ENCODE measurements at regions not wholly inside any gene's neighbourhood (a gene's known extent, or its start where the extent isn't known, plus 50 kb on each side); places are given as distances from the start of the nearest gene placed in this dataset.

GRCh38 chr15:72991026-72991425 is 61.2 kb upstream of the NEO1 start:
- TF ChIP-seq POLR2A (IDR thresholded peaks at IDR 0.05): no peak
- TF ChIP-seq CTCF (IDR thresholded peaks at IDR 0.05): no peak
- peaks cover 0 to 11% (median 0%) of the 10 kb centered on the region in 9 donors for H3K27me3 ChIP-seq
- intact Hi-C loops (cut with DNase I): no loop called here
- no peaks in the 10 kb centered on the region for H3K9me3 ChIP-seq
- no peak overlapping the region for H3K27ac ChIP-seq
- H3K4me1 ChIP-seq: peaks cover 0 to 16% (median 0%) of the 10 kb centered on the region in 12 donors
- ATAC-seq (no peak), DNase-seq (no peak)
- 88 to 90% (median 88%) methylated on average over 3 of the region's 3 CpGs for WGBS, 4 donors
- no peaks in the 10 kb centered on the region for H3K36me3 ChIP-seq
- no peak overlapping the region for H3K4me3 ChIP-seq

GRCh38 chr15:72983801-72984545 is 68.3 kb upstream of the NEO1 start:
- TF ChIP-seq CTCF (IDR thresholded peaks at IDR 0.05): no peak
- no peak for TF ChIP-seq POLR2A (IDR thresholded peaks at IDR 0.05)
- peaks cover 0 to 16% (median 0%) of the 10 kb centered on the region in 9 donors for H3K27me3 ChIP-seq
- H3K9me3 ChIP-seq: peaks cover 0 to 5% (median 0%) of the 10 kb centered on the region in 12 donors
- ATAC-seq: no peak
- no peak for DNase-seq
- H3K4me1 ChIP-seq: no peaks in the 10 kb centered on the region
- no peaks in the 10 kb centered on the region for H3K36me3 ChIP-seq
- no peak overlapping the region for H3K4me3 ChIP-seq
- intact Hi-C loops (cut with DNase I): no loop called here
- 78 to 85% (median 82%) methylated on average over 3 of the region's 3 CpGs for WGBS, 4 donors
- H3K27ac ChIP-seq: no peak overlapping the region

GRCh38 chr15:72982714-72983113 is 69.5 kb upstream of the NEO1 start:
- intact Hi-C loops (cut with DNase I): no loop called here
- Histone ChIP-seq H3K9me3 (peaks cover 0 to 5% (median 0%) of the 10 kb centered on the region in 12 donors), H3K4me3 (no peak overlapping the region), H3K4me1 (no peaks in the 10 kb centered on the region), H3K36me3 (no peaks in the 10 kb centered on the region), H3K27ac (no peak overlapping the region), H3K27me3 (peaks cover 0 to 18% (median 3%) of the 10 kb centered on the region in 9 donors)
- ATAC-seq (no peak), DNase-seq (no peak)
- WGBS, 4 donors: 46 to 72% (median 60%) methylated on average over 2 of the region's 2 CpGs
- TF ChIP-seq POLR2A (IDR thresholded peaks at IDR 0.05): no peak
- no peak for TF ChIP-seq CTCF (IDR thresholded peaks at IDR 0.05)

- H3K4me3 ChIP-seq: no peak overlapping the region
- H3K4me1 ChIP-seq: no peaks in the 10 kb centered on the region
- DNase-seq (no peak), ATAC-seq (no peak)
- peaks cover 0 to 26% (median 3%) of the 10 kb centered on the region in 9 donors for H3K27me3 ChIP-seq
- WGBS, 4 donors: 76 to 81% (median 77%) methylated on average over 1 of the region's 1 CpG
- no peak overlapping the region for H3K27ac ChIP-seq
- TF ChIP-seq POLR2A (IDR thresholded peaks at IDR 0.05): no peak
- TF ChIP-seq CTCF (IDR thresholded peaks at IDR 0.05): no peak
- intact Hi-C loops (cut with DNase I): no loop called here
- peaks cover 0 to 5% (median 0%) of the 10 kb centered on the region in 12 donors for H3K9me3 ChIP-seq
- H3K36me3 ChIP-seq: no peaks in the 10 kb centered on the region
Observed at GRCh38 chr15:72980661-72981060, 71.6 kb upstream of the NEO1 start.
